ENCODE measurements at regions not wholly inside any gene's neighbourhood (a gene's known extent, or its start where the extent isn't known, plus 50 kb on each side); places are given as distances from the start of the nearest gene placed in this dataset.

DNA sequence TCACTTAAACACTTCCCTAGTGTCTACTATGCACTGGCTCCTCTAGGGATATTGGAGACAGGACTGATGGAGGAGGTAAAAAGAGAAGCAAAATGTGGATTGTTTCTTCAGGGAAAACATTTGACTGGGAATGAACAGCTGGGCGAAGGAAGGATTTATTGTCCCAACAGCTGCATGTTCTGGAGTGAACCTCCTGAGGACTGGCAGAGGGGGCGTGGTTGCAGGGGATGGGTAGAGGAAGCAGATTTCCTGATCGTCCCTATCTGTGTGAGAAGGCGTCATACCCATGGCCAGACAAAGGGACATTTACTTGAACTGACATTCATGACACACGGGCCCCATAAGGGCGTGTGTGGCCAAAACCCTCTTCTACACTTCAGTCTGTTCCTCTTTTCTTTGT, 321.5 kb downstream of the MAP2K4 start:
- no peaks in the 10 kb centered on the region for H3K36me3 Mint-ChIP-seq (ENCODE audit: insufficient read depth in 1 of 3, low read depth in 3 of 3)
- H3K56ac ChIP-seq (ENCODE audit: insufficient read length, low read depth, low read length): no peak overlapping the region
- H3K27me3 ChIP-seq (ENCODE audit: insufficient read depth, low read length): no peaks in the 10 kb centered on the region
- H3T11ph ChIP-seq (ENCODE audit: low read length): no peak overlapping the region
- H3K4me2 ChIP-seq (ENCODE audit: insufficient read depth, insufficient read length, low read length): no peak overlapping the region
- H3K79me2 ChIP-seq (ENCODE audit: insufficient read depth, low read length): no peaks in the 10 kb centered on the region
- H3K23ac ChIP-seq (ENCODE audit: insufficient read length, low read depth, low read length): no peak overlapping the region
- no peak overlapping the region for H3K27ac Mint-ChIP-seq
- H3K27me3 Mint-ChIP-seq (ENCODE audit: low read depth): no peaks in the 10 kb centered on the region
- DNase-seq: peak; percentile 34
- no peak overlapping the region for H2AK5ac ChIP-seq (ENCODE audit: insufficient read length, low read length)
- no peaks in the 10 kb centered on the region for H3K23me2 ChIP-seq (ENCODE audit: insufficient read length, low read depth, low read length, poor library complexity, severe bottlenecking)
- no peak overlapping the region for H4K91ac ChIP-seq (ENCODE audit: insufficient read length, low read depth, low read length)
- no peak overlapping the region for H4K5ac ChIP-seq (ENCODE audit: insufficient read length, low read depth, low read length)
- no peaks in the 10 kb centered on the region for H3K9me3 ChIP-seq (ENCODE audit: control insufficient read depth, low read depth, low read length)
- H2BK120ac ChIP-seq (ENCODE audit: low read depth, low read length, poor library complexity, severe bottlenecking): no peak overlapping the region
- H3K9me3 Mint-ChIP-seq: no peaks in the 10 kb centered on the region; a peak in 1 of 5 replicates
- no peak overlapping the region for H2BK15ac ChIP-seq (ENCODE audit: low read depth, low read length)
- no peaks in the 10 kb centered on the region for H3K4me1 ChIP-seq (ENCODE audit: insufficient read depth, low read length)
- H3K4me1 Mint-ChIP-seq: no peaks in the 10 kb centered on the region
- no peak overlapping the region for H4K8ac ChIP-seq (replicated peaks; ENCODE audit: insufficient read length, low read depth, low read length)
- H2AFZ ChIP-seq (ENCODE audit: low read length): no peak overlapping the region
- no peaks in the 10 kb centered on the region for H3K79me1 ChIP-seq (ENCODE audit: insufficient read depth, low read depth, low read length, poor library complexity, severe bottlenecking)
- no CpG with 5 or more reads among the region's 6 CpGs for WGBS (ENCODE audit: extremely low coverage, insufficient read length, low lambda C conversion rate)
- H3K27ac ChIP-seq (ENCODE audit: insufficient read length, low read depth, low read length): no peak overlapping the region
- H3K4ac ChIP-seq (ENCODE audit: low read depth, low read length): no peak overlapping the region
- no peaks in the 10 kb centered on the region for H4K20me1 ChIP-seq (ENCODE audit: control insufficient read depth, insufficient read depth, insufficient read length)
- no peak overlapping the region for H2BK5ac ChIP-seq (ENCODE audit: insufficient read length, low read length)
- H3K4me3 Mint-ChIP-seq: no peak overlapping the region
- no peak overlapping the region for H3K9ac ChIP-seq (ENCODE audit: extremely low read depth, insufficient read length, low read length)
- H2BK12ac ChIP-seq (ENCODE audit: insufficient read length, low read depth, low read length): no peak overlapping the region
- H3K18ac ChIP-seq (ENCODE audit: insufficient read length, low read depth, low read length): no peak overlapping the region
- H3K14ac ChIP-seq (ENCODE audit: insufficient read depth, low read length): no peak overlapping the region
- H2BK20ac ChIP-seq (ENCODE audit: low read depth, low read length, poor library complexity, severe bottlenecking): no peak overlapping the region
- TF ChIP-seq, protein P1, sequence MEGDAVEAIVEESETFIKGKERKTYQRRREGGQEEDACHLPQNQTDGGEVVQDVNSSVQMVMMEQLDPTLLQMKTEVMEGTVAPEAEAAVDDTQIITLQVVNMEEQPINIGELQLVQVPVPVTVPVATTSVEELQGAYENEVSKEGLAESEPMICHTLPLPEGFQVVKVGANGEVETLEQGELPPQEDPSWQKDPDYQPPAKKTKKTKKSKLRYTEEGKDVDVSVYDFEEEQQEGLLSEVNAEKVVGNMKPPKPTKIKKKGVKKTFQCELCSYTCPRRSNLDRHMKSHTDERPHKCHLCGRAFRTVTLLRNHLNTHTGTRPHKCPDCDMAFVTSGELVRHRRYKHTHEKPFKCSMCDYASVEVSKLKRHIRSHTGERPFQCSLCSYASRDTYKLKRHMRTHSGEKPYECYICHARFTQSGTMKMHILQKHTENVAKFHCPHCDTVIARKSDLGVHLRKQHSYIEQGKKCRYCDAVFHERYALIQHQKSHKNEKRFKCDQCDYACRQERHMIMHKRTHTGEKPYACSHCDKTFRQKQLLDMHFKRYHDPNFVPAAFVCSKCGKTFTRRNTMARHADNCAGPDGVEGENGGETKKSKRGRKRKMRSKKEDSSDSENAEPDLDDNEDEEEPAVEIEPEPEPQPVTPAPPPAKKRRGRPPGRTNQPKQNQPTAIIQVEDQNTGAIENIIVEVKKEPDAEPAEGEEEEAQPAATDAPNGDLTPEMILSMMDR (conservative IDR thresholded peaks at IDR 0.05): no peak

Measured in H9 (cell line).